Bronchial epithelial cell (primary cell): ENCODE measurements at regions not wholly inside any gene's neighbourhood (a gene's known extent, or its start where the extent isn't known, plus 50 kb on each side); places are given as distances from the start of the nearest gene placed in this dataset.

Source experiments
- DNase-seq: peaks from one replicate; pipeline ENCODE4 v3.0.0-alpha.2; 2010; ENCODE audit warnings: low read depth
- FAIRE-seq: peaks from 2 replicates; lab custom pipeline; 2011; peaks lifted over from hg19 to GRCh38; lab: Jason Lieb, UNC
- H3K27me3 ChIP-seq: 2 replicates; pipeline ENCODE4 v1.5.1; 2011; ENCODE audit warnings: low read length; ENCODE audit not compliant: control insufficient read depth, insufficient read depth
- H3K36me3 ChIP-seq: 2 replicates; pipeline ENCODE4 v1.5.1; 2011; ENCODE audit warnings: low read length; ENCODE audit not compliant: control insufficient read depth, insufficient read depth
- H3K4me3 ChIP-seq: 2 replicates; pipeline ENCODE4 v1.5.1; 2011; ENCODE audit warnings: mild to moderate bottlenecking, low read depth, low read length, control low read depth
- CTCF ChIP-seq: IDR thresholded peaks from 2 replicates; pipeline ENCODE4 v1.5.1; 2011; ENCODE audit warnings: mild to moderate bottlenecking, moderate library complexity, low read length, control low read depth, inconsistent platforms; ENCODE audit not compliant: insufficient read depth, severe bottlenecking

GRCh38 chr4:20616848-20617247, 83.4 kb upstream of the PACRGL start:
- TF ChIP-seq CTCF, result no peak
- FAIRE-seq (no peak), DNase-seq (no peak)
- no peaks in the 10 kb centered on the region for H3K27me3 ChIP-seq
- no peak overlapping the region for H3K4me3 ChIP-seq
- H3K36me3 ChIP-seq, result no peaks in the 10 kb centered on the region

DNA sequence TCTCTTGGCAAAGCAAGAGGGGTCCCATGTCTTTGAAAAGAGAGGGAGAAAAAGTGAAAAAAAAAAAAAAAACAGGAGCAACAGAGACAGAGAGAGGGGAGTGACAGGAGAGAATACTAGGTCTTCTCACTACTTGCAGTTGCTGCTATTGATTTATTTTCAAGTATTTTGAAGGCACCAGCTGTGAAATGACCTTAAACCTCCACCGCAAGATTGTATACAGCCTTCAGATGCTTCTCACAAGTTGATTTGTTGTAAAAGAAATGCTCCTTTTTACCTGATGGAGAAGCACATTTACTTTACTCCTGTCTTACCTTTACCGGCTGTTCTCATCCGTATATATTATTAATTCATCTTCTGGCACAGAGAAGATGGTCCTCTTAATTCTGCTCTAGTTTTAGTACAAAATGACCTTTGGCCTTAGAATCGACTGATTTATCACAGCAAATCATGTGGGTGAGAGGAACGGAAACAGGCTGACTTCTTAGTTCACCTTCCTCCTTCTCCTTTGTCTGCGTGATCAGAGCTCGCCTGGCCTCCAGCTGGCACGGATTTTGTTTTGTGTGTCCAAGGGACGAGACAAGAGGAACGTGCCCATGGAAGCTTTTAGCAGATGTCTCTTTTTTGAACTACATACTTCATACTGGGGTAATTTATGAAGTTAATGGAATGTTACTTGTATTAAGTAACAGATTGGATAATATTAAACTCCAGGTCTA, 82.4 kb upstream of the PACRGL start:
- FAIRE-seq (no peak), DNase-seq (no peak)
- H3K4me3 ChIP-seq, result no peak overlapping the region
- TF ChIP-seq CTCF, result no peak
- H3K27me3 ChIP-seq, result no peaks in the 10 kb centered on the region
- H3K36me3 ChIP-seq, result no peaks in the 10 kb centered on the region

GRCh38 chr4:20618731-20619130, 81.5 kb upstream of the PACRGL start:
- DNase-seq (no peak), FAIRE-seq (no peak)
- no peak for TF ChIP-seq CTCF
- Histone ChIP-seq H3K27me3 (no peaks in the 10 kb centered on the region), H3K36me3 (no peaks in the 10 kb centered on the region), H3K4me3 (no peak overlapping the region)

DNA sequence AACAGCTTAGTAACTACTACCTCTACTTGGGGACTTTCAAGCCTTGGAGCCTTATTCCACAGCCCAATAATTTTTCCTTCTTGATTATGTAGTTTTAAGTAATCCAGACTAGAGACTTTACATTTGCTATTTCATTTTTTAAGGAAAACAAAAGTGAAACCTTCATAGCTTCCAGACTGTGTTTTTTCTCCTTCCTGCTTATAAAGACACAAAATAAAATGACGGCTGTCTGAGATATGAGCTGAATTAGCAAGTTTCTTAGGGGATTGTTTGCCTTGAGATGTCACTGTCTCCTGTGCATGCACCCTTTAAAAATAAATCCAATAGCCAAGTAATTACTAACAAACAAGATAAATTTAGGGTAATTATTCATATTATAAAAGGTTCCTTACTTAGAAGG, 78.8 kb upstream of the PACRGL start:
- H3K27me3 ChIP-seq, result no peaks in the 10 kb centered on the region
- no peak for DNase-seq
- TF ChIP-seq CTCF, result no peak
- no peak overlapping the region for H3K4me3 ChIP-seq
- no peak for FAIRE-seq
- no peaks in the 10 kb centered on the region for H3K36me3 ChIP-seq

DNA sequence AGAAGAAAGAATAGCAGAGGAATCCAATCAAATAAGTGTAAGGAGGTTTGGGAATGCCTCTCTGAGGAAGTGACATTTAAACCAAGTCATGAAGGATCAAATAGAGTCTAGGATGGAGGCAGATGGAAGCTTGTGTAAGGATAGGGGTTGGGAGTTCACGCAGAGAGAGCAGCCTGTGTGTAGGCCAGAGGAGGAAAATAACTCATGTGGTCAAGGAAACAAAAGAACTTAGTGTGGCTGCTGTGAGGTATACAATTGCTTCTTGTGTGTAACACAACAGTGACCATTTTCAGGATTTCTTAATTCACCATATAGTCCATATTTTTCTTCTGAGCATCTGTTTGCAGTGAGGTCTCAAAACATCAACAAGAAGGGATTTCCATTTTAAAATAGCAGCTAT, 77.6 kb upstream of the PACRGL start:
- FAIRE-seq, result no peak
- Histone ChIP-seq H3K36me3 (no peaks in the 10 kb centered on the region), H3K4me3 (no peak overlapping the region), H3K27me3 (no peaks in the 10 kb centered on the region)
- no peak for TF ChIP-seq CTCF
- no peak for DNase-seq

DNA sequence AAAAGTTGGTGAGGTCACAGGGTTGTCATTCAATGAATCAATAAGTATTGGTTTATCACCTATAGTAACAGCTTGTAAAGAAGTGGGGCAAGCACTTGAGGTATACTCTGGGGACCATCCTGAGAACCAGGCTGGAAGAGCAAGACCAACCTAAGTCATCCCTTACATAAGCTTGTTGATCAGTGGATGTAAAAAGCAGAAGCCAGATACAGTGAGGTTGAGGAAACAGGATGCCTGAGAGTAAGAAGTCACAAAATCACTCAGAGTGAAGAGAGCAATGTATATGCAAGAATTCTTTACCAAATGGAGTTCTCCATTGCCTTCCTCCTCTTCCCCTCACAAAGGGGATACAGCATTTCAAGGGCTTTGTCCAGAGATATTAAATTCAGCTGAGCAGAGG, 76.3 kb upstream of the PACRGL start:
- no peak for TF ChIP-seq CTCF
- DNase-seq (no peak), FAIRE-seq (no peak)
- H3K4me3 ChIP-seq, result no peak overlapping the region
- H3K27me3 ChIP-seq, result no peaks in the 10 kb centered on the region
- no peaks in the 10 kb centered on the region for H3K36me3 ChIP-seq
